22Rv1 (cell line): ENCODE measurements at regions not wholly inside any gene's neighbourhood (a gene's known extent, or its start where the extent isn't known, plus 50 kb on each side); places are given as distances from the start of the nearest gene placed in this dataset.

Source experiments
- ZFX ChIP-seq: fragments of 450-650 bp; IDR thresholded peaks from 2 replicates; pipeline ENCODE4 v1.6.1; 2017; ENCODE audit warnings: antibody characterized with exemption, borderline replicate concordance
- TF ChIP-seq, protein P1 (sequence below): fragments of 450-650 bp; IDR thresholded peaks from 2 replicates; pipeline ENCODE4 v1.5.1; 2017; ENCODE audit warnings: mild to moderate bottlenecking

DNA sequence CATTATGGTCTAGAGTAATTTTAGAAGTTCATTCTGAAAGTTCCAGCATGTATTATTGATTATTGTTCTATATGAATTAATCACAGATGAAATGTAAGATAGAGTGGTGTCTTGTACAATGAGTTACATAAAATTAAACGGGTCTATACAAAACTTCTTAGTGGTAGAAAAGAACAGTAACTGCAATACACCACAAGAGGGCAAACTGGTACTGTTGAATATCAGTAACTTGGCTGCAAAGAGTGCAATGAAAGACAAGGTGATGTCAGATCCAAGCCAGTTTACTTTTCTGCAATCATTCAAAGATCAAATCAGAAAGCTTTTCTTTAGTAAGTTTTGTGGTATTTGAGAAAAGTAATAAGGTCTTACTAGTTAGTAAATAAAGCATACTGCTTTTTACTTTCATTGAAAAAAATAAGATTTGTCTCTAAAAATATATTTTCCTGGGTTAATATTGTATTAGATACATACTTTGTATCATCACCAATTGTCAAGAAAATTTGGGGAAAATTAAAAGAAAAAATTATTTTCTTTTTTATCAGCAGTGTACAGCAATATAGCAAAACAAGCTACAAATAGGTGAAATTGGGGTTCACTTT, 66.4 kb upstream of the BTG3 start:
- TF ChIP-seq, protein P1, sequence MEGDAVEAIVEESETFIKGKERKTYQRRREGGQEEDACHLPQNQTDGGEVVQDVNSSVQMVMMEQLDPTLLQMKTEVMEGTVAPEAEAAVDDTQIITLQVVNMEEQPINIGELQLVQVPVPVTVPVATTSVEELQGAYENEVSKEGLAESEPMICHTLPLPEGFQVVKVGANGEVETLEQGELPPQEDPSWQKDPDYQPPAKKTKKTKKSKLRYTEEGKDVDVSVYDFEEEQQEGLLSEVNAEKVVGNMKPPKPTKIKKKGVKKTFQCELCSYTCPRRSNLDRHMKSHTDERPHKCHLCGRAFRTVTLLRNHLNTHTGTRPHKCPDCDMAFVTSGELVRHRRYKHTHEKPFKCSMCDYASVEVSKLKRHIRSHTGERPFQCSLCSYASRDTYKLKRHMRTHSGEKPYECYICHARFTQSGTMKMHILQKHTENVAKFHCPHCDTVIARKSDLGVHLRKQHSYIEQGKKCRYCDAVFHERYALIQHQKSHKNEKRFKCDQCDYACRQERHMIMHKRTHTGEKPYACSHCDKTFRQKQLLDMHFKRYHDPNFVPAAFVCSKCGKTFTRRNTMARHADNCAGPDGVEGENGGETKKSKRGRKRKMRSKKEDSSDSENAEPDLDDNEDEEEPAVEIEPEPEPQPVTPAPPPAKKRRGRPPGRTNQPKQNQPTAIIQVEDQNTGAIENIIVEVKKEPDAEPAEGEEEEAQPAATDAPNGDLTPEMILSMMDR: peak; percentile 85
- TF ChIP-seq ZFX: no peak
